Fibroblast of villous mesenchyme (primary cell): ENCODE measurements at regions not wholly inside any gene's neighbourhood (a gene's known extent, or its start where the extent isn't known, plus 50 kb on each side); places are given as distances from the start of the nearest gene placed in this dataset.

Source experiments
- DNase-seq: peaks from one replicate; pipeline ENCODE4 v3.0.0-alpha.2; 2010; ENCODE audit warnings: low read depth
- H3K4me3 ChIP-seq: 2 replicates; pipeline ENCODE4 v1.5.1; 2011; ENCODE audit warnings: low read depth, mild to moderate bottlenecking, low read length
- TF ChIP-seq, protein P1 (sequence below): IDR thresholded peaks from 2 replicates; pipeline ENCODE4 v1.5.1; 2012; ENCODE audit warnings: low read depth, mild to moderate bottlenecking, low read length; ENCODE audit not compliant: insufficient read depth

DNA sequence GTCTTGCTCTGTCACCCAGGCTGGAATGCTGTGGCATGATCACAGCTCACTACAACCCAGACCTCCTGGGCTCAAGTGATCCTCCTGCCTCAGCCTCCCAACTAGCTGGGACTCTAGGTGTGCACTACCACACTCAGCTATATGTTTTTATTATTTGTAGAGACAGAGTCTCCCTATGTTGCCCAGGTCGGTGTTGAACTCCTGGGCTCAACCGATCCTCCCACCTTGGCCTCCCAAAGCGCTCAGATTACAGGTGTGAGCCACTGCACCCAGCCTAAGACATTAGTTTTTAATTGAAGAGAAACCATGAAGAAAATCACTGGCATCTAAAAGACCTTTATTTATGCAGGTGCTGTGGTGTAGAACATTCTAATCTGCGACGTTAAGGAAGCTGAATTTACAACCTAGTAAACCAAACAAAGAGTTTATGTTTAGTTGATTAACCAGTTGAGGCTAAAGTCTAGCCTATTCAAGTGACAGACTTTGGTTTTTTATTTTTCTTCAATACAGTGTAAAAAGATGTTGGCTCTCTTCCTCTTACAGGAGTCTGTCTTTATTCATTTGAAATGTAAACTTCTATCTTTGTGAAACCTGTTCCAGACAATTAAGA lies 52.5 kb upstream of the NBL1 start:
- no peak overlapping the region for H3K4me3 ChIP-seq
- no peak for DNase-seq
- TF ChIP-seq, protein P1, sequence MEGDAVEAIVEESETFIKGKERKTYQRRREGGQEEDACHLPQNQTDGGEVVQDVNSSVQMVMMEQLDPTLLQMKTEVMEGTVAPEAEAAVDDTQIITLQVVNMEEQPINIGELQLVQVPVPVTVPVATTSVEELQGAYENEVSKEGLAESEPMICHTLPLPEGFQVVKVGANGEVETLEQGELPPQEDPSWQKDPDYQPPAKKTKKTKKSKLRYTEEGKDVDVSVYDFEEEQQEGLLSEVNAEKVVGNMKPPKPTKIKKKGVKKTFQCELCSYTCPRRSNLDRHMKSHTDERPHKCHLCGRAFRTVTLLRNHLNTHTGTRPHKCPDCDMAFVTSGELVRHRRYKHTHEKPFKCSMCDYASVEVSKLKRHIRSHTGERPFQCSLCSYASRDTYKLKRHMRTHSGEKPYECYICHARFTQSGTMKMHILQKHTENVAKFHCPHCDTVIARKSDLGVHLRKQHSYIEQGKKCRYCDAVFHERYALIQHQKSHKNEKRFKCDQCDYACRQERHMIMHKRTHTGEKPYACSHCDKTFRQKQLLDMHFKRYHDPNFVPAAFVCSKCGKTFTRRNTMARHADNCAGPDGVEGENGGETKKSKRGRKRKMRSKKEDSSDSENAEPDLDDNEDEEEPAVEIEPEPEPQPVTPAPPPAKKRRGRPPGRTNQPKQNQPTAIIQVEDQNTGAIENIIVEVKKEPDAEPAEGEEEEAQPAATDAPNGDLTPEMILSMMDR: no peak

DNA sequence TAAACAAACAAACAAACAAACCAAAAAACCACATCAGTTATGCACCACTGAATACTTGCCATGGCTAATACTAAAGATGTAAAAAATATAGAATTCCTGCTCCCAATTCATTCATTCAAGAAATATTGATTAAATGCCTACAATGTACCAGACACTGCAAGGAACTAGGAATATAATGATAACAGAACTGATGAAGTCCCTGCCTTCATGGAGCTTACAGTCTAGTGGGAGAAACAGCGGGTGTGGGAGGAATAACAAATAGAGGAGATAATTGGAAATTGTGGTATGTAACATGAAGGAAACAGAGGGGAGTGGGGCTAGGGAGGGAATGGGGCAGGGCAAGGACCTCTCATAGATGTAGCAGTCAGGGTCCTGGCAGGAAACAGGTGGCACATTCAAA lies 58.6 kb upstream of the NBL1 start:
- TF ChIP-seq, protein P1: no peak
- H3K4me3 ChIP-seq: no peak overlapping the region
- no peak for DNase-seq

DNA sequence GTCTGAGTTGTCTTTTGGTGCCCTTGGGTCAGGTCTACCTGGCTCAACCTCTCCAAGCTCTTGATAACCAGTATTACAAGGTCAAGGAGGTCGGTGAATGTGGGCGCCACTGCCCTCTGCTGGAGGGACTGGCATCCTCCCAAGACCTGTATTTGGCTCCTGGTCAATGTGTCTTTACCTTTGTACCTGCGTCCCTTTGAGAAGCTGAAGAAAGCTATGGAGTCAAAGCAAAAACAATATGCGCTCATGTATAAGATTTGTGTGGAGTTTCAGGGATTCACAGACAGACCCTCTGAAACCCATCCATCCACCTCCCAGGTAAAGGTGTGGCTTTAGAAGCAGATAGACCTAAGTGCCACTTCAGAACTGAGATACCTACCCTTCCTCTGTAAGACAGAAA lies 61.8 kb upstream of the NBL1 start:
- TF ChIP-seq, protein P1: peak; percentile 58
- H3K4me3 ChIP-seq: no peak overlapping the region
- DNase-seq: no peak

DNA sequence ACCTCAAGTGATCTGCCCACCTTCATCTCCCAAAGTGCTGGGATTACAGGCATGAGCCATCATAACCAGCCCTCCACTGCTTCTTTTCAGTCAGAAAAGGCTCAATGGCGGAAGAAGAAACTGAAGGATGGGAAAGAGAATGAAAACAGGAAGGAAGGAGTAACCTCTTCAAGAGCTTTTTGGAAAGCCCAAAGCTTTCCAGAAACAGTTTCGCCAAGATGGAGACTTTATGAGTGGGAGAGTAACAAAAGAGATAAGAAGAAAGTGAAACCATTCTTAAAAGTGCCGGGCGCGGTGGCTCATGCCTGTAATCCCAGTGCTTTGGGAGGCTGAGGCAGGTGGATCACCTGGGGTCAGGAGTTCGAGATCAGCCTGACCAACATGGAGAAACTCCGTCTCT lies 62.7 kb upstream of the NBL1 start:
- H3K4me3 ChIP-seq: no peak overlapping the region
- no peak for DNase-seq
- TF ChIP-seq, protein P1: no peak

DNA sequence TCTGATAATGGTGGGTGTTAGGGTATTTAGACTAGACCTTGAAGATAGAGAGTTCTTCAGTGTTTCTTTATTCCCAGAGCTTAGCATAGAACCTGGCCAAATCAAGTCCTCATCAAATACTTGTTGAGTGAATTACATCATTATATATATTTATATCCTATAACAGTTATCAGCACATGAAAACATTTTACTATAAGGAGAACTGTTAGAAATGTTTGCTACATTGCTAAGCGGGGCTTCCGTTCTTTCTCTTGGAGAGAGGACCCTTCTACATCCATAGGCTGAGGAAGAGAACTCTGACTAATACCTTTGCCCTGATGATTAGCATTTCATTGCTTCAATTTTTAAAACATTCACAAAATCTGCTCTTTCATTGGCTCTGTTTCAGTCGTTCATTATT lies 66.5 kb upstream of the NBL1 start:
- TF ChIP-seq, protein P1: no peak
- no peak overlapping the region for H3K4me3 ChIP-seq
- no peak for DNase-seq

DNA sequence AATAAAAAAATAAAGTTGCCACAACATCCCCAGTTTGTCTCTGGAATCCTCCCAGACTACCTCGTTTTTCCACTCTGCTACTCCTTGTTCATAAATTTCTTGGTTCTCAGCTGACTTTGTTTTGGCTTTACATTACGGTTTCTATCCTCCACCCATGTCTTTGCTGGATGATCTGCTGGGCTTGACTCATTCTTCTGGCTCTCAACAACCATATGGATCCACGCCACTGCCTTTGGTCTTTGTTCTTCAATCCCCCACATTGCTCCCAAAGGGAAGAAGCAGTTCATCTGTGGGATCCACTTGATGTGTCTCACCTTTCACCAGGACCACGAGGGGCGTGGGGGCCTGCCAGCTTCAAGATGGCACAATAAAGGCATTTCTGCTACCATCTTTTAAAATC lies 67.1 kb upstream of the NBL1 start:
- no peak overlapping the region for H3K4me3 ChIP-seq
- TF ChIP-seq, protein P1: no peak
- DNase-seq: peak; percentile 57

DNA sequence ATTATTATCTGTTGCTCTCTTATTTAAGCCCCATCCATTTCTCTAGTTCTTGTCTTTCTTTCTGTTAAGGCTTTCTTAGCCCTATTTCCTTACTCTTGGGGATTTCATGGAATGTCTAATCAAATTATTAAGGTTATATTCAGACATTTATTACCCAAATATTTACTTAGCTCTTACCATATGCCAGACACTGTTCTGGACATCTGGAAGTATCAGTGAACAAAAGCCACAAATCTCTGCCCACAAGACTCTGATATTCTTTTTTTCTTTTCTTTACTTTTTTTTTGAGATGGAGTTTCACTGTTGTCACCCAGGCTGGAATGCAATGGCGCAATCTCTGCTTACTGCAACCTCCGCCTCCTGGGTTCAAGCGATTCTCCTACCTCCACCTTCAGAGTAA lies 74.3 kb upstream of the NBL1 start:
- no peak overlapping the region for H3K4me3 ChIP-seq
- TF ChIP-seq, protein P1: no peak
- DNase-seq: peak; percentile 65
